Mesenchymal stem cell (in vitro differentiated cells and primary cell): ENCODE measurements at regions not wholly inside any gene's neighbourhood (a gene's known extent, or its start where the extent isn't known, plus 50 kb on each side); places are given as distances from the start of the nearest gene placed in this dataset.

Source experiments
- DNase-seq: peaks from one replicate; pipeline ENCODE4 v3.0.0-alpha.2; 2013
- H2AFZ ChIP-seq: one replicate; pipeline ENCODE4 v1.6.1; 2013; ENCODE audit warnings: low read depth, mild to moderate bottlenecking, control low read depth, inconsistent platforms, low read length, moderate library complexity
- H2AK5ac ChIP-seq: 2 replicates; pipeline ENCODE4 v1.6.1; 2013; ENCODE audit warnings: low read length, moderate library complexity, mild to moderate bottlenecking, inconsistent platforms; ENCODE audit not compliant: severe bottlenecking
- H2BK120ac ChIP-seq: one replicate; pipeline ENCODE4 v1.6.1; 2013; ENCODE audit warnings: low read depth, mild to moderate bottlenecking, inconsistent platforms, low read length, moderate library complexity
- H2BK12ac ChIP-seq, 2 experiments: one replicate each; pipeline ENCODE4 v1.6.1; 2013; ENCODE audit warnings: inconsistent platforms in 2 of 2, low read length in 2 of 2, mild to moderate bottlenecking in 2 of 2, moderate library complexity in 2 of 2, control low read depth in 1 of 2
- H2BK15ac ChIP-seq: one replicate; pipeline ENCODE4 v1.6.1; 2013; ENCODE audit warnings: mild to moderate bottlenecking, low read depth, inconsistent platforms; ENCODE audit not compliant: poor library complexity, severe bottlenecking
- H2BK5ac ChIP-seq: 2 replicates; pipeline ENCODE4 v1.6.1; 2013; ENCODE audit warnings: low read depth, mild to moderate bottlenecking, low read length, control low read depth, inconsistent platforms; ENCODE audit not compliant: poor library complexity, severe bottlenecking
- H3K14ac ChIP-seq, 2 experiments: one replicate each; pipeline ENCODE4 v1.6.1; 2013; ENCODE audit warnings: inconsistent platforms in 2 of 2, low read length in 2 of 2, control low read depth in 1 of 2, mild to moderate bottlenecking in 1 of 2, moderate library complexity in 1 of 2
- H3K18ac ChIP-seq, 2 experiments: one replicate each; pipeline ENCODE4 v1.6.1; 2013; ENCODE audit warnings: inconsistent platforms in 2 of 2, low read length in 2 of 2, control low read depth in 1 of 2, low read depth in 1 of 2, mild to moderate bottlenecking in 1 of 2
- H3K23ac ChIP-seq, 2 experiments: one replicate each; pipeline ENCODE4 v1.6.1; 2013; ENCODE audit warnings: inconsistent platforms in 2 of 2, low read length in 2 of 2, mild to moderate bottlenecking in 2 of 2, moderate library complexity in 2 of 2, control low read depth in 1 of 2
- H3K27ac ChIP-seq: 2 replicates; pipeline ENCODE4 v1.5.1; 2013; ENCODE audit warnings: mild to moderate bottlenecking, moderate library complexity, low read length, control low read depth, inconsistent platforms; ENCODE audit not compliant: poor library complexity, severe bottlenecking
- H3K27me3 ChIP-seq, 2 experiments: 2 replicates each; pipeline versions ENCODE4 v1.6.1 to v1.7.0; 2013; ENCODE audit warnings: low read length in 2 of 2, mild to moderate bottlenecking in 2 of 2, moderate library complexity in 2 of 2, control low read depth in 1 of 2, inconsistent platforms in 1 of 2; ENCODE audit not compliant: control insufficient read depth in 1 of 2, insufficient read depth in 1 of 2
- H3K36me3 ChIP-seq, 2 experiments: 2 replicates each; pipeline versions ENCODE4 v1.6.1 to v1.7.0; 2013; ENCODE audit warnings: low read length in 2 of 2, control low read depth in 1 of 2, inconsistent platforms in 1 of 2, low read depth in 1 of 2, mild to moderate bottlenecking in 1 of 2; ENCODE audit not compliant: insufficient read depth in 2 of 2, control insufficient read depth in 1 of 2
- H3K4ac ChIP-seq, 2 experiments: one replicate each; pipeline ENCODE4 v1.6.1; 2013; ENCODE audit warnings: inconsistent platforms in 2 of 2, low read length in 2 of 2, mild to moderate bottlenecking in 2 of 2, moderate library complexity in 2 of 2, control low read depth in 1 of 2, low read depth in 1 of 2
- H3K4me1 ChIP-seq: 2 replicates; pipeline ENCODE4 v1.6.1; 2013; ENCODE audit warnings: low read depth, low read length, control low read depth; ENCODE audit not compliant: control insufficient read depth, insufficient read depth
- H3K4me2 ChIP-seq: 2 replicates; pipeline ENCODE4 v1.6.1; 2013; ENCODE audit warnings: low read length, mild to moderate bottlenecking, inconsistent platforms; ENCODE audit not compliant: poor library complexity, severe bottlenecking
- H3K4me3 ChIP-seq, 2 experiments: 2 replicates each; pipeline versions ENCODE4 v1.5.1 to v1.7.0; 2013; ENCODE audit warnings: low read length in 2 of 2, mild to moderate bottlenecking in 2 of 2, control low read depth in 1 of 2, low read depth in 1 of 2; ENCODE audit not compliant: insufficient read depth in 1 of 2
- H3K79me1 ChIP-seq: replicated peaks from 2 replicates; pipeline ENCODE4 v1.6.1; 2013; ENCODE audit warnings: mild to moderate bottlenecking, control low read depth, low read length, inconsistent platforms; ENCODE audit not compliant: poor library complexity, severe bottlenecking
- H3K9ac ChIP-seq: 2 replicates; pipeline ENCODE4 v1.7.0; 2013; ENCODE audit warnings: mild to moderate bottlenecking, low read length, moderate library complexity
- H3K9me3 ChIP-seq: 2 replicates; pipeline ENCODE4 v1.7.0; 2013; ENCODE audit warnings: mild to moderate bottlenecking, low read length; ENCODE audit not compliant: control insufficient read depth
- H4K8ac ChIP-seq: one replicate; pipeline ENCODE4 v1.6.1; 2013; ENCODE audit warnings: inconsistent platforms, mild to moderate bottlenecking, low read length, moderate library complexity
- H4K91ac ChIP-seq: one replicate; pipeline ENCODE4 v1.6.1; 2013; ENCODE audit warnings: mild to moderate bottlenecking, low read length, inconsistent platforms
- WGBS: methylation state at CpG from one replicate; pipeline ENCODE4 v1.1.7; 2013; ENCODE audit warnings: mixed read lengths; 5-methylcytosine and 5-hydroxymethylcytosine counted together

DNA sequence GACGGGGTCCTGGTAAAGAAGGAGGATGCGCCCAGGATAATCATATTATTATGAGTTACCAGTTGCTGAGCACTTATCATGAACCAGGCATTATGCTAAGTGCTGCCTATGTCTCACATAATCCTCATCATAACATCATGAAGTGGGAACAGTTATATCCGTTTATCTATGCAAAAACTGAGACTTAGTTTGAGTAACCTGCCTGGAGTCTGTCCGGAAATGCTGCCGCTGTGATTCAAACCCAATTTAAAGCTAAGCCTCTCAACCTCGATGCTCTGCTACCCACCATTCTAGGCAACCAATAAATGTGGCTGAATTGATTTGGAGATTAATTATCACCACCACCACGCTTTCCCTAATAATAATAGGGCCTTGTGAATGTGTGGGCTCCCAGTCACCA lies 111.5 kb upstream of the CLMP start:
- no peak overlapping the region for H3K23ac ChIP-seq
- no peak overlapping the region for H2BK12ac ChIP-seq
- H3K18ac ChIP-seq, result no peak overlapping the region
- no peak overlapping the region for H2AFZ ChIP-seq
- no peak overlapping the region for H3K4ac ChIP-seq
- H4K91ac ChIP-seq, result no peak overlapping the region
- H3K36me3 ChIP-seq, result no peaks in the 10 kb centered on the region
- no peaks in the 10 kb centered on the region for H3K79me1 ChIP-seq
- no peak overlapping the region for H3K14ac ChIP-seq
- no peak overlapping the region for H2AK5ac ChIP-seq
- H3K9ac ChIP-seq, result no peak overlapping the region
- peaks cover 8 to 55% of the 10 kb centered on the region in 2 experiments for H3K27me3 ChIP-seq
- no peak for DNase-seq
- no peak overlapping the region for H2BK15ac ChIP-seq
- H2BK120ac ChIP-seq, result no peak overlapping the region
- no peak overlapping the region for H4K8ac ChIP-seq
- H3K4me3 ChIP-seq, result no peak overlapping the region
- no peak overlapping the region for H2BK5ac ChIP-seq
- WGBS, result 90% methylated on average over 5 of the region's 7 CpGs
- H3K27ac ChIP-seq, result no peak overlapping the region
- no peak overlapping the region for H3K4me2 ChIP-seq
- H3K4me1 ChIP-seq, result peaks cover 6% of the 10 kb centered on the region
- no peaks in the 10 kb centered on the region for H3K9me3 ChIP-seq

DNA sequence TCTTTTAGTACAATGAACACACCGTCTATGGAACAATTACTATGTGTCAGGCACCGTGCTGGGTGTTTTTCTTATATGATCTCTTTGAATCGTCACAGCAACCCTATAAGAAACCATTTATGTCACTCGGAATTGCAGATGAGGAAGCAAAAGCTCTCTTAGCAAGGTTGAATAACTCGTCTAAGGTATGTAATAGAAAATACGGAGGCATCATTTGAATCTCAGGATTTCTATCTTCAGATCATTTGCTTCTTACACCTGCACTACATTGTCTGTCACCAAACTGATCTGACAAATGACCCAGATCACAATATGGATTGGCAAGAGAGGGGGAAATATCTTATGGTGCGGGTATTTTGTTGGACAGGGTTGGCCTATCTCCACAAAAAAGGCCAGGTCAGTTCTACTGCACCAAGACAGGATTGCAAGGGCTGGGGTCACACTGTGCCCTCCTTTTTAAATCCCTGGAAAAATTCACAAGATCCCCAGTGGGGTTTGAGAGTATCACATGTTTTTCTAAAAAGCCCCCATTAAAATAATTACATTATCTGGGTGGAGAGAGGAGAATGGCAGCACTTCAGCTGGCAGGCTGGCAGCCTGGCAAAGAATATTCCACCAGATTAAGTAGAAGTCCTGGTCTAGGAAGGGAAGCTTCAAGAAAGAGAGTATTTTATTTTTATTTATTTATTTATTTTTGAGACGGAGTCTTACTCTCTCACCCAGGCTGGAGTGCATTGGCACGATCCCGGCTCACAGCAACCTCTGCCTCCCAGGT lies 110.7 kb upstream of the CLMP start:
- no peak for DNase-seq
- H3K4me1 ChIP-seq, result peaks cover 6% of the 10 kb centered on the region
- H3K14ac ChIP-seq, result no peak overlapping the region
- 93% methylated on average over 9 of the region's 10 CpGs for WGBS
- no peak overlapping the region for H2BK15ac ChIP-seq
- H4K8ac ChIP-seq, result no peak overlapping the region
- no peak overlapping the region for H2BK120ac ChIP-seq
- H3K79me1 ChIP-seq, result no peaks in the 10 kb centered on the region
- no peaks in the 10 kb centered on the region for H3K9me3 ChIP-seq
- no peak overlapping the region for H2AFZ ChIP-seq
- H2BK12ac ChIP-seq, result no peak overlapping the region
- no peak overlapping the region for H3K4me3 ChIP-seq
- H3K9ac ChIP-seq, result no peak overlapping the region
- no peak overlapping the region for H3K18ac ChIP-seq
- no peak overlapping the region for H4K91ac ChIP-seq
- H3K4me2 ChIP-seq, result no peak overlapping the region
- peaks cover 8 to 57% of the 10 kb centered on the region in 2 experiments for H3K27me3 ChIP-seq
- no peaks in the 10 kb centered on the region for H3K36me3 ChIP-seq
- no peak overlapping the region for H3K23ac ChIP-seq
- H2AK5ac ChIP-seq, result no peak overlapping the region
- H3K4ac ChIP-seq, result no peak overlapping the region
- H2BK5ac ChIP-seq, result no peak overlapping the region
- H3K27ac ChIP-seq, result no peak overlapping the region

DNA sequence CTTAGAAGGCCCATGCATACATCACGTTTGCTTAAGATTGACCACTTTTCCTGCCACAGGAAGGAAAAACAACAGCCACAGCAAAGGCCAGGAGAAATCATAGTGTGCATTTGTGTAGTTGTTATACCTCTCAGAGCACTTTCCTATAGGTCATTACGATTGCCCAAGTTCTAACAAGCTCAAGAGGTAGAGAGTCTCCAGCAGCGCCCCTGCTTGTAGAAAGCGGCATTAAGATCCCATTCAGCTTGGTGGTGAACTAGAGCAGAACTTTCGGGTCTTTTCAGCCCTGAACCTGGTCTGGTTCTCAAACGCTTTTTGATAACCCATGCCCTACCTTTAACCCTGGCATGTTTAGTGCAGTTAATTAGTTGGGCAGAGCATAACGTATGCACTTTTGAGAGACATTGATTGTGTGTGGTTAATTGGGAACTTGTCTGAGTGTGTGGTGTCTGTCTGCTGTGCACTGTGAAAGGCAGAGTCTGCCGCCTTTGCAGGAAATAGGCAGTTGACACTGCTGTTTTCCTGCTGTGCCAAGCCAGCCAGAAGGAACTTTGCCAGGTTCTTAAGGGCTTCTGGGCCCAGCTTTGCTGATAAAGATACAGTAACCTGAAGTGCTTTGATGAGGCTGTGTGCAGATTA lies 109.9 kb upstream of the CLMP start:
- Histone ChIP-seq H3K14ac (no peak overlapping the region), H2BK120ac (no peak overlapping the region), H3K79me1 (no peaks in the 10 kb centered on the region), H3K27ac (no peak overlapping the region), H3K27me3 (peaks cover 8 to 64% of the 10 kb centered on the region in 2 experiments), H3K36me3 (no peaks in the 10 kb centered on the region), H2BK5ac (no peak overlapping the region), H3K9ac (no peak overlapping the region), H2AFZ (no peak overlapping the region), H3K4ac (no peak overlapping the region), H2BK15ac (no peak overlapping the region), H4K91ac (no peak overlapping the region), H3K9me3 (no peaks in the 10 kb centered on the region), H3K4me2 (no peak overlapping the region), H3K23ac (no peak overlapping the region), H3K4me3 (no peak overlapping the region), H3K4me1 (peaks cover 6% of the 10 kb centered on the region), H3K18ac (no peak overlapping the region), H4K8ac (no peak overlapping the region), H2AK5ac (no peak overlapping the region), H2BK12ac (no peak overlapping the region)
- 66% methylated on average over 8 of the region's 8 CpGs for WGBS
- DNase-seq, result no peak

DNA sequence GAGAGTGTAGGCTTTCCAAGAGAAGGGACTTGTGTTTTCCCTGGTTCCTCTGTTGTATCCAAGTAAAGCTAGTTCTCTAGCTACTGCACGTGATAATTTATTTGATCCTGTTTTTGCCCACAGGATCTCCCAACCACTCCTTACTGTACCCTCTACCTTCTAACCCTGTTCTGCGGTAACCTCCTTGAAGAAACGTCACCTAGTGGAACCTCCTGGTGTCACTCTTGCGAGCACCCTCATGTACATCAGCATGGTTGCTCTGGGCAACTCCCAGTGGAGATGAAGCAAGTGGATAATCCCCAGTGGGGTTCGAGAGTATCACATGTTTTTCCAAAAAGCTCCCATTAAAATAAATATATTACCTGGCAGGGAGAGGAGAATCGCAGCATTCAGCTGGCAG lies 108.9 kb upstream of the CLMP start:
- Histone ChIP-seq H3K14ac (no peak overlapping the region), H3K27me3 (peaks cover 8 to 65% of the 10 kb centered on the region in 2 experiments), H2AFZ (no peak overlapping the region), H2BK12ac (no peak overlapping the region), H2BK5ac (no peak overlapping the region), H3K79me1 (no peaks in the 10 kb centered on the region), H2BK120ac (no peak overlapping the region), H3K9me3 (no peaks in the 10 kb centered on the region), H3K4ac (no peak overlapping the region), H3K4me3 (no peak overlapping the region), H3K9ac (no peak overlapping the region), H3K4me2 (no peak overlapping the region), H4K91ac (no peak overlapping the region), H2BK15ac (no peak overlapping the region), H2AK5ac (no peak overlapping the region), H3K27ac (no peak overlapping the region), H3K23ac (no peak overlapping the region), H3K18ac (no peak overlapping the region), H4K8ac (no peak overlapping the region), H3K4me1 (peaks cover 6% of the 10 kb centered on the region), H3K36me3 (peaks cover 0 to under 1% of the 10 kb centered on the region in 2 experiments)
- 89% methylated on average over 5 of the region's 6 CpGs for WGBS
- DNase-seq, result no peak
